ENCODE measurements at regions not wholly inside any gene's neighbourhood (a gene's known extent, or its start where the extent isn't known, plus 50 kb on each side); places are given as distances from the start of the nearest gene placed in this dataset.

DNA sequence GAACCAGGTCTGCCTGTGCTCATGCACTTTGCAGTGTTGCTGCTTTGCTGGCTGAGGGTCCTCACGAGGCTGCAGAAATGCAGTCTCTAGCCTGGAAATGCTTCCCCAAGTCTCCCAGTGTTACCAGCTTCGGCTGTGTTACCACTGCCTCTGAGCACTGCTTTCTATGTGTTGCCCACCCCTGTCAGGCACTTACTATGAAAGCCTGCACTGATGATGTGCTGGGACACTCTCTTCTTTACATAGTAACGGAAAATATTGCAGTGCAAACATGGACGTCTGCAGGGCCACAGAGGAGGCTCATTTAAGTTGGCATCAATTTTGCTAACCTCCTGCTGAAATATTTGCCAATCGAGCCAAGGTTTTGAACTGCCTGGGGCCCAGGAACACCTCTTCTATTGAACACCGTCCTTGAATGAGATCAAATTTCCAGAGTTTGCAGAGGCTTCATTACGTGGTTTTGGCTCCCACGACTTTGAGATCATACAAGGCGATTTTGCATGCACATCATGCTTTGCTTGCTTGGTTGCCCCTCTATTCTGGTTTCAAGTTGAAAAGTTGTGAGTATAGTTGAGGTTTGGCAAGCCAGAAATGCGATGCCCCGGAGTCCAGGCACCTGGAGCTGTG lies 404.7 kb upstream of the PODXL start:
- TF ChIP-seq, protein P1, sequence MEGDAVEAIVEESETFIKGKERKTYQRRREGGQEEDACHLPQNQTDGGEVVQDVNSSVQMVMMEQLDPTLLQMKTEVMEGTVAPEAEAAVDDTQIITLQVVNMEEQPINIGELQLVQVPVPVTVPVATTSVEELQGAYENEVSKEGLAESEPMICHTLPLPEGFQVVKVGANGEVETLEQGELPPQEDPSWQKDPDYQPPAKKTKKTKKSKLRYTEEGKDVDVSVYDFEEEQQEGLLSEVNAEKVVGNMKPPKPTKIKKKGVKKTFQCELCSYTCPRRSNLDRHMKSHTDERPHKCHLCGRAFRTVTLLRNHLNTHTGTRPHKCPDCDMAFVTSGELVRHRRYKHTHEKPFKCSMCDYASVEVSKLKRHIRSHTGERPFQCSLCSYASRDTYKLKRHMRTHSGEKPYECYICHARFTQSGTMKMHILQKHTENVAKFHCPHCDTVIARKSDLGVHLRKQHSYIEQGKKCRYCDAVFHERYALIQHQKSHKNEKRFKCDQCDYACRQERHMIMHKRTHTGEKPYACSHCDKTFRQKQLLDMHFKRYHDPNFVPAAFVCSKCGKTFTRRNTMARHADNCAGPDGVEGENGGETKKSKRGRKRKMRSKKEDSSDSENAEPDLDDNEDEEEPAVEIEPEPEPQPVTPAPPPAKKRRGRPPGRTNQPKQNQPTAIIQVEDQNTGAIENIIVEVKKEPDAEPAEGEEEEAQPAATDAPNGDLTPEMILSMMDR (IDR thresholded peaks at IDR 0.05): no peak
- TF ChIP-seq EZH2 (IDR thresholded peaks at IDR 0.05; ENCODE audit: borderline replicate concordance, insufficient read depth, low read depth, low read length, poor library complexity, severe bottlenecking): no peak
